HL-60 (cell line): ENCODE measurements at regions not wholly inside any gene's neighbourhood (a gene's known extent, or its start where the extent isn't known, plus 50 kb on each side); places are given as distances from the start of the nearest gene placed in this dataset.

Source experiments
- CTCF ChIP-seq: IDR thresholded peaks from one replicate; pipeline ENCODE4 v1.5.1; 2011; ENCODE audit warnings: low read length, control low read depth, inconsistent platforms; ENCODE audit not compliant: insufficient read depth
- POLR2AphosphoS5 ChIP-seq: IDR thresholded peaks from 2 replicates; pipeline ENCODE4 v1.6.1; 2012; ENCODE audit warnings: low read depth

GRCh38 chr10:20971901-20972300 is 74.8 kb upstream of the NEBL start:
- TF ChIP-seq POLR2AphosphoS5 (no peak), CTCF (no peak)
